Stimulated activated CD4-positive, alpha-beta T cell treated with anti-CD3 and anti-CD28 coated beads, Interleukin-1b, Interleukin-23, amount 100 ng/mL, for 1 hour (primary cell): ENCODE measurements at regions not wholly inside any gene's neighbourhood (a gene's known extent, or its start where the extent isn't known, plus 50 kb on each side); places are given as distances from the start of the nearest gene placed in this dataset.

ENCODE experiments used
- DNase-seq, 2 donors: peaks; one replicate each; pipeline ENCODE4 v3.0.0-alpha.2; 2020; ENCODE audit warnings: low read depth in 2 of 2

GRCh38 chr10:110414548-110415309, 83.0 kb upstream of the DUSP5 start:
- peak; percentile 62 to 76 for DNase-seq

- no peak for DNase-seq
Measured at GRCh38 chr10:110415809-110416208, 81.9 kb upstream of the DUSP5 start.

GRCh38 chr10:110416776-110417711, 80.7 kb upstream of the DUSP5 start:
- DNase-seq: no peak

GRCh38 chr10:110418218-110418617, 79.5 kb upstream of the DUSP5 start:
- DNase-seq: no peak

GRCh38 chr10:110419265-110419664, 78.4 kb upstream of the DUSP5 start:
- DNase-seq: no peak

GRCh38 chr10:110420401-110421193, 77.1 kb upstream of the DUSP5 start:
- no peak for DNase-seq

GRCh38 chr10:110421512-110422138, 76.1 kb upstream of the DUSP5 start:
- no peak for DNase-seq

- DNase-seq: no peak
Measured at GRCh38 chr10:110422548-110422947, 75.2 kb upstream of the DUSP5 start.

- no peak for DNase-seq
Measured at GRCh38 chr10:110423650-110424049, 74.1 kb upstream of the DUSP5 start.

GRCh38 chr10:110425684-110426293, 71.9 kb upstream of the DUSP5 start:
- no peak for DNase-seq

- DNase-seq: no peak
Measured at GRCh38 chr10:110426294-110427181, 71.2 kb upstream of the DUSP5 start.

GRCh38 chr10:110429301-110429700, 68.4 kb upstream of the DUSP5 start:
- DNase-seq: no peak

GRCh38 chr10:110430340-110431273, 67.1 kb upstream of the DUSP5 start:
- no peak for DNase-seq

GRCh38 chr10:110431659-110432058, 66.0 kb upstream of the DUSP5 start:
- DNase-seq: no peak

GRCh38 chr10:110432084-110432483, 65.6 kb upstream of the DUSP5 start:
- no peak for DNase-seq

- DNase-seq: no peak
Measured at GRCh38 chr10:110432814-110433565, 64.7 kb upstream of the DUSP5 start.

- no peak for DNase-seq
Measured at GRCh38 chr10:110433740-110434139, 64.0 kb upstream of the DUSP5 start.

GRCh38 chr10:110434489-110435096, 63.1 kb upstream of the DUSP5 start:
- DNase-seq: no peak
